ENCODE measurements at regions not wholly inside any gene's neighbourhood (a gene's known extent, or its start where the extent isn't known, plus 50 kb on each side); places are given as distances from the start of the nearest gene placed in this dataset.

DNA sequence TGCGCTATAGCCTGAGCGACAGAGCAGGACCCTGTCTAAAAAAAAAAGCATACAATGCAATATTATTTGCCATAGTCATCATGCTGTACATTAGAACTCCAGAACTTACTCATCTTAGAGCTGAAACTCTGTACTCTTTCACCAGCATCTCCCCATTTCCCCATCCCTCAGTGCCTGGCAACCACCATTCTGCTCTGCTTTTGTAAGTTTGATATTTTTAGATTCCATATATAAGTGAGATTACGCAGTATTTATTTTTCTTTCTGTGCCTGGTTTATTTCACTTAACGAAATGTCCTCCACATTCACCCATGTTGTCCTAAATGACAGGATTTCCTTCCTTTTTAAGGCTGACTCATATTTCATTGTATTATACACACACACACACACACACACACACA, 121.8 kb downstream of the BBS10 start:
- no TSS peak for BruUV-seq (replicated peaks)
- intact Hi-C loops (cut with micrococcal nuclease) = no loop called here
- H3K4me1 Mint-ChIP-seq (ENCODE audit: insufficient read depth, unreplicated experiment) = peaks cover 11% of the 10 kb centered on the region
- no peak overlapping the region for H3K27ac Mint-ChIP-seq (ENCODE audit: low read depth, unreplicated experiment)
- TF ChIP-seq, protein P1, sequence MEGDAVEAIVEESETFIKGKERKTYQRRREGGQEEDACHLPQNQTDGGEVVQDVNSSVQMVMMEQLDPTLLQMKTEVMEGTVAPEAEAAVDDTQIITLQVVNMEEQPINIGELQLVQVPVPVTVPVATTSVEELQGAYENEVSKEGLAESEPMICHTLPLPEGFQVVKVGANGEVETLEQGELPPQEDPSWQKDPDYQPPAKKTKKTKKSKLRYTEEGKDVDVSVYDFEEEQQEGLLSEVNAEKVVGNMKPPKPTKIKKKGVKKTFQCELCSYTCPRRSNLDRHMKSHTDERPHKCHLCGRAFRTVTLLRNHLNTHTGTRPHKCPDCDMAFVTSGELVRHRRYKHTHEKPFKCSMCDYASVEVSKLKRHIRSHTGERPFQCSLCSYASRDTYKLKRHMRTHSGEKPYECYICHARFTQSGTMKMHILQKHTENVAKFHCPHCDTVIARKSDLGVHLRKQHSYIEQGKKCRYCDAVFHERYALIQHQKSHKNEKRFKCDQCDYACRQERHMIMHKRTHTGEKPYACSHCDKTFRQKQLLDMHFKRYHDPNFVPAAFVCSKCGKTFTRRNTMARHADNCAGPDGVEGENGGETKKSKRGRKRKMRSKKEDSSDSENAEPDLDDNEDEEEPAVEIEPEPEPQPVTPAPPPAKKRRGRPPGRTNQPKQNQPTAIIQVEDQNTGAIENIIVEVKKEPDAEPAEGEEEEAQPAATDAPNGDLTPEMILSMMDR (IDR thresholded peaks at IDR 0.05; ENCODE audit: unreplicated experiment) = no peak
- peaks cover 1% of the 10 kb centered on the region for H3K9me3 Mint-ChIP-seq (ENCODE audit: unreplicated experiment)
- no peaks in the 10 kb centered on the region for H3K27me3 Mint-ChIP-seq (ENCODE audit: insufficient read depth, unreplicated experiment)
- H3K36me3 Mint-ChIP-seq (ENCODE audit: insufficient read depth, unreplicated experiment) = no peaks in the 10 kb centered on the region
- H3K4me3 Mint-ChIP-seq (ENCODE audit: unreplicated experiment) = no peak overlapping the region
- peak; percentile 54 for DNase-seq (ENCODE audit: unreplicated experiment)
- ChIA-PET POLR2A (interaction anchor here (1.0 kb wide), 1 partner anchor 34 kb away, joined by 4 read pairs; no protein-coding TSS in a partner anchor), CTCF (interaction anchor here (0.6 to 1.3 kb wide), 3 partner anchors 9 to 61 kb away, joined by 3 to 5 read pairs (median 4); no protein-coding TSS in a partner anchor)

DNA sequence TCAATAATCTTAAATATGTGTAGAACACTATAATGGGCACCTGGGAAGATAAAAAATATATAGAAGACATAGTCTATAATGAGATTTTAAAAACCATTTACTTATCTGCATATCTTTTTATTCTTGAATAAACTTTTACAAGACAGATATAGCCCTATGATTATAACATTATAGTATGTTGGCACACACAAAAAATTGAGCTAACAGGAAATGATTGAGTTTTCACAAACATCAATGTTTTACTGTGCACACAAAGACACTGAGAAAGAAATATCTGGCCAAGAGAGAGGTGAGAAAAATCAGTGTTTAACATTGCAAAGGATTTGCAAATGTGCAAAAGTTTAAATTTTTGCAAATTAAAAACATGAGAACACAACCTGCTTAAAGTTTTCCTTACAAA, 124.3 kb downstream of the BBS10 start:
- CTCF ChIA-PET = interaction anchor here (0.6 kb wide), 2 partner anchors 19 to 64 kb away, joined by 3 to 5 read pairs; no protein-coding TSS in a partner anchor
- H3K9me3 Mint-ChIP-seq (ENCODE audit: unreplicated experiment) = no peaks in the 10 kb centered on the region
- intact Hi-C loops (cut with micrococcal nuclease) = no loop called here

DNA sequence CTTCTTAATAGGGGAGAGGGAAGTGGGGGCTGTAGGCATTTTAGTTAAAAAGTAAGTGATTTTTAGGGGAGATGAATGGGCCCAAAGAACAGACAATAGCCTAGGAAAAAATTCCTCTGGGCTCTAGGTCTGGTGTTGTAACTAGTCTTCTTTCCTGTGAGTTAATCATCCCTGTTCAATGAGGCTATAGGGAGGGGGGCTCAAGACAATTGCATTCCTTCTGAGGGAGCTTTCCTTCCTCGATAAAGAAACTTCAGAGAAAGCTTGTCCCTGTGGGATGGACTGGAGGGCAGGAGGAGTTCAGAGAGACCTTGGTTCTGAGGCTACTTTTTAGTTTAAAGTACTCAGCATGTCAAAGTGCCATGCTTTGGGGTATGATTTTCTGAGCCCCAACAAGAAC, 127.2 kb downstream of the BBS10 start:
- CTCF ChIA-PET = interaction anchor here (0.5 kb wide), 1 partner anchor 112 kb away, joined by 3 read pairs; no protein-coding TSS in a partner anchor
- no peak overlapping the region for H3K4me3 Mint-ChIP-seq (ENCODE audit: unreplicated experiment)
- intact Hi-C loops (cut with micrococcal nuclease) = no loop called here
- no peaks in the 10 kb centered on the region for H3K9me3 Mint-ChIP-seq (ENCODE audit: unreplicated experiment)
- BruUV-seq (replicated peaks) = no TSS peak
- DNase-seq (ENCODE audit: unreplicated experiment) = no peak
- no peaks in the 10 kb centered on the region for H3K27me3 Mint-ChIP-seq (ENCODE audit: insufficient read depth, unreplicated experiment)
- no peaks in the 10 kb centered on the region for H3K4me1 Mint-ChIP-seq (ENCODE audit: insufficient read depth, unreplicated experiment)
- POLR2A ChIA-PET = no interaction called here
- TF ChIP-seq, protein P1 (IDR thresholded peaks at IDR 0.05; ENCODE audit: unreplicated experiment) = no peak
- H3K36me3 Mint-ChIP-seq (ENCODE audit: insufficient read depth, unreplicated experiment) = no peaks in the 10 kb centered on the region
- H3K27ac Mint-ChIP-seq (ENCODE audit: low read depth, unreplicated experiment) = no peak overlapping the region

More for the DNA sequence above, 124.3 kb downstream of the BBS10 start:
- no peak overlapping the region for H3K27ac Mint-ChIP-seq (ENCODE audit: low read depth, unreplicated experiment)
- no peaks in the 10 kb centered on the region for H3K27me3 Mint-ChIP-seq (ENCODE audit: insufficient read depth, unreplicated experiment)
- no peak overlapping the region for H3K4me3 Mint-ChIP-seq (ENCODE audit: unreplicated experiment)
- no peak for DNase-seq (ENCODE audit: unreplicated experiment)
- TF ChIP-seq, protein P1 (IDR thresholded peaks at IDR 0.05; ENCODE audit: unreplicated experiment) = no peak
- POLR2A ChIA-PET = interaction anchor here (1.1 kb wide), 1 partner anchor 46 kb away, joined by 3 read pairs; no protein-coding TSS in a partner anchor
- no peaks in the 10 kb centered on the region for H3K36me3 Mint-ChIP-seq (ENCODE audit: insufficient read depth, unreplicated experiment)
- no TSS peak for BruUV-seq (replicated peaks)
- peaks cover 11% of the 10 kb centered on the region for H3K4me1 Mint-ChIP-seq (ENCODE audit: insufficient read depth, unreplicated experiment)

DNA sequence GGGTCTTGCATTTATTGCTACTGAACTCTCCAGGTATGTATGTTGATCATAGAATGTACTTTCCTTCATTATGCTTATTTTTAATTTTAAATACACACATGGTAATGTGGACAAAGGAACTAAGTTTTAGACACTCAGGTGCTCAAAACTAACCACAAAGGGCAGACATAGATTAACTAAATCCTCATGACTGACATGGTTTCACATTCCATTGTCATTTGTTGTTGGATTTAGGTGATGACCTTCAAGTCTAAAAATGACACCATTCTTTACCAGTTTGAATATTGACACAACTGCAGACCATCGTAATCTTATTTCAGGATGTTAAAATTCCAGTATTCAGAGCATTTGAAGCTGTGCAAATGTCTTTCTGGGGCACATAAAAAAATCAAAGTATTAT, 128.4 kb downstream of the BBS10 start:
- no peaks in the 10 kb centered on the region for H3K27me3 Mint-ChIP-seq (ENCODE audit: insufficient read depth, unreplicated experiment)
- no peaks in the 10 kb centered on the region for H3K36me3 Mint-ChIP-seq (ENCODE audit: insufficient read depth, unreplicated experiment)
- POLR2A ChIA-PET = interaction anchor here (0.7 kb wide), 1 partner anchor 116 kb away, joined by 3 read pairs; no protein-coding TSS in a partner anchor
- no TSS peak for BruUV-seq (replicated peaks)
- CTCF ChIA-PET = interaction anchor here (0.9 kb wide), 1 partner anchor 8 kb away, joined by 5 read pairs; no protein-coding TSS in a partner anchor
- TF ChIP-seq, protein P1 (IDR thresholded peaks at IDR 0.05; ENCODE audit: unreplicated experiment) = no peak
- no peaks in the 10 kb centered on the region for H3K9me3 Mint-ChIP-seq (ENCODE audit: unreplicated experiment)
- intact Hi-C loops (cut with micrococcal nuclease) = no loop called here
- H3K4me1 Mint-ChIP-seq (ENCODE audit: insufficient read depth, unreplicated experiment) = no peaks in the 10 kb centered on the region
- DNase-seq (ENCODE audit: unreplicated experiment) = no peak
- H3K27ac Mint-ChIP-seq (ENCODE audit: low read depth, unreplicated experiment) = no peak overlapping the region
- H3K4me3 Mint-ChIP-seq (ENCODE audit: unreplicated experiment) = no peak overlapping the region

Data from MCF 10A (cell line).